ENCODE measurements at regions not wholly inside any gene's neighbourhood (a gene's known extent, or its start where the extent isn't known, plus 50 kb on each side); places are given as distances from the start of the nearest gene placed in this dataset.

- Histone ChIP-seq H3K9me2 (replicated peaks; ENCODE audit: insufficient read depth, low read length) (no peaks in the 10 kb centered on the region), H3K27me3 (ENCODE audit: low read length) (no peaks in the 10 kb centered on the region), H3K9ac (ENCODE audit: low read length) (no peak overlapping the region), H3K4me1 (ENCODE audit: low read length) (no peaks in the 10 kb centered on the region), H3K4me2 (ENCODE audit: low read depth, low read length, poor library complexity, severe bottlenecking) (no peak overlapping the region), H4K20me1 (ENCODE audit: insufficient read depth, low read depth, low read length) (no peaks in the 10 kb centered on the region), H2AFZ (ENCODE audit: low read length) (no peak overlapping the region), H3K79me2 (ENCODE audit: low read length) (no peaks in the 10 kb centered on the region), H3K36me3 (ENCODE audit: insufficient read depth, low read length) (no peaks in the 10 kb centered on the region), H3K27ac (ENCODE audit: low read length) (no peak overlapping the region), H3K4me3 (ENCODE audit: low read length) (no peak overlapping the region), H3K9me3 (ENCODE audit: low read length) (no peaks in the 10 kb centered on the region)
- no peak for DNase-seq
Observed at GRCh38 chr16:86083382-86084002, 184.5 kb downstream of the IRF8 start.

GRCh38 chr16:86085161-86085611, 186.2 kb downstream of the IRF8 start:
- Histone ChIP-seq H3K4me3 (ENCODE audit: low read length) (no peak overlapping the region), H3K9me3 (ENCODE audit: low read length) (no peaks in the 10 kb centered on the region), H2AFZ (ENCODE audit: low read length) (no peak overlapping the region), H3K27me3 (ENCODE audit: low read length) (no peaks in the 10 kb centered on the region), H3K4me2 (ENCODE audit: low read depth, low read length, poor library complexity, severe bottlenecking) (no peak overlapping the region), H3K4me1 (ENCODE audit: low read length) (no peaks in the 10 kb centered on the region), H4K20me1 (ENCODE audit: insufficient read depth, low read depth, low read length) (no peaks in the 10 kb centered on the region), H3K79me2 (ENCODE audit: low read length) (no peaks in the 10 kb centered on the region), H3K36me3 (ENCODE audit: insufficient read depth, low read length) (no peaks in the 10 kb centered on the region), H3K9me2 (replicated peaks; ENCODE audit: insufficient read depth, low read length) (no peaks in the 10 kb centered on the region), H3K27ac (ENCODE audit: low read length) (no peak overlapping the region), H3K9ac (ENCODE audit: low read length) (no peak overlapping the region)
- no peak for DNase-seq

DNA sequence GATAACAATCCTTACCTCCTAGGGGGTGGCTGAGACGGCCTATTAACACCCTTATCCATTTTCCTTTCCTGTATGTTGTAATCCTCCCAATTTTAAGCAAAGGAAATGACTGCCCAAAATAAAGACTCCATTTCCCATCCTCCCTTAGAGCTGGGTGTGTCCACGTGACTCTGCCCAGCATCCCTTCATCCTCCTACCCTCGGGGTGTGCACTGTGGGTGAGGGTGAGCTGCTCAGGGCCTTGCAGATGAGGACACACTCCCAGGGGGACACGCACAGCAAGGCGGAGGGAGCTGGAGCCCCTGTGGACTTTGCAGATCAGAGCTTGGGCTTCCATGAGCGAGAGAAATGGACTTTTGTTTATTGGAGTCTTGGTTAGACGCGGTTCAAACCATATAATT, 186.8 kb downstream of the IRF8 start:
- no peaks in the 10 kb centered on the region for H3K9me3 ChIP-seq (ENCODE audit: low read length)
- no peaks in the 10 kb centered on the region for H3K4me1 ChIP-seq (ENCODE audit: low read length)
- no peak for DNase-seq
- H3K27me3 ChIP-seq (ENCODE audit: low read length): no peaks in the 10 kb centered on the region
- no peak overlapping the region for H3K27ac ChIP-seq (ENCODE audit: low read length)
- no peaks in the 10 kb centered on the region for H3K79me2 ChIP-seq (ENCODE audit: low read length)
- no peak overlapping the region for H3K9ac ChIP-seq (ENCODE audit: low read length)
- no peaks in the 10 kb centered on the region for H3K9me2 ChIP-seq (replicated peaks; ENCODE audit: insufficient read depth, low read length)
- no peaks in the 10 kb centered on the region for H3K36me3 ChIP-seq (ENCODE audit: insufficient read depth, low read length)
- H2AFZ ChIP-seq (ENCODE audit: low read length): no peak overlapping the region
- no peak overlapping the region for H3K4me3 ChIP-seq (ENCODE audit: low read length)
- H3K4me2 ChIP-seq (ENCODE audit: low read depth, low read length, poor library complexity, severe bottlenecking): no peak overlapping the region
- no peaks in the 10 kb centered on the region for H4K20me1 ChIP-seq (ENCODE audit: insufficient read depth, low read depth, low read length)

DNA sequence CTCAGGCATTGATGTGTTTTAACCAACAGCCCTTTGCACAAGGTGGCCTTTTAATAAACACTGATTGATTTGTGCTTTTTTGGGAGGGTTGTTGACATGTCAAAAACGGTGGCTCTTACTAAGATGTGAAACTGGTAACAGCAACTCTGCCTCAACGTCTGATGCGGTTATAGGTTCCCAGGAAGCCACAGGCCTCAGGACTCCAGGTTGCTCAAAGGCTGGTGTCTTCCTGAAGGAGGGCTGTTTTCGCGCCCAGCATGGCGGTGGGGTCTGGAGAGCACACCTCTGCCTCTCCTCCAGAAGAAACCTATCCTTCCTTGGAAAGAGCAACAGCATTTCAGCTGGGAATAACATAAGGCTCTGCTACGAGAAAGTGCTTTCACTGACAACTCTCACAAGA, 187.5 kb downstream of the IRF8 start:
- Histone ChIP-seq H3K9me2 (replicated peaks; ENCODE audit: insufficient read depth, low read length) (no peaks in the 10 kb centered on the region), H3K9ac (ENCODE audit: low read length) (no peak overlapping the region), H3K4me3 (ENCODE audit: low read length) (no peak overlapping the region), H2AFZ (ENCODE audit: low read length) (no peak overlapping the region), H3K27ac (ENCODE audit: low read length) (no peak overlapping the region), H3K4me2 (ENCODE audit: low read depth, low read length, poor library complexity, severe bottlenecking) (no peak overlapping the region), H3K9me3 (ENCODE audit: low read length) (no peaks in the 10 kb centered on the region), H3K36me3 (ENCODE audit: insufficient read depth, low read length) (no peaks in the 10 kb centered on the region), H4K20me1 (ENCODE audit: insufficient read depth, low read depth, low read length) (no peaks in the 10 kb centered on the region), H3K27me3 (ENCODE audit: low read length) (no peaks in the 10 kb centered on the region), H3K4me1 (ENCODE audit: low read length) (no peaks in the 10 kb centered on the region), H3K79me2 (ENCODE audit: low read length) (no peaks in the 10 kb centered on the region)
- DNase-seq: no peak

- Histone ChIP-seq H3K79me2 (ENCODE audit: low read length) (no peaks in the 10 kb centered on the region), H3K4me3 (ENCODE audit: low read length) (no peak overlapping the region), H3K9ac (ENCODE audit: low read length) (no peak overlapping the region), H2AFZ (ENCODE audit: low read length) (no peak overlapping the region), H3K9me3 (ENCODE audit: low read length) (no peaks in the 10 kb centered on the region), H4K20me1 (ENCODE audit: insufficient read depth, low read depth, low read length) (no peaks in the 10 kb centered on the region), H3K27me3 (ENCODE audit: low read length) (no peaks in the 10 kb centered on the region), H3K4me1 (ENCODE audit: low read length) (no peaks in the 10 kb centered on the region), H3K4me2 (ENCODE audit: low read depth, low read length, poor library complexity, severe bottlenecking) (no peak overlapping the region), H3K36me3 (ENCODE audit: insufficient read depth, low read length) (no peaks in the 10 kb centered on the region), H3K27ac (ENCODE audit: low read length) (no peak overlapping the region), H3K9me2 (replicated peaks; ENCODE audit: insufficient read depth, low read length) (no peaks in the 10 kb centered on the region)
- DNase-seq: no peak
Observed at GRCh38 chr16:86087011-86087895, 188.3 kb downstream of the IRF8 start.

- H3K36me3 ChIP-seq (ENCODE audit: insufficient read depth, low read length): no peaks in the 10 kb centered on the region
- H3K79me2 ChIP-seq (ENCODE audit: low read length): no peaks in the 10 kb centered on the region
- no peak overlapping the region for H2AFZ ChIP-seq (ENCODE audit: low read length)
- H4K20me1 ChIP-seq (ENCODE audit: insufficient read depth, low read depth, low read length): no peaks in the 10 kb centered on the region
- no peak overlapping the region for H3K9ac ChIP-seq (ENCODE audit: low read length)
- no peak overlapping the region for H3K27ac ChIP-seq (ENCODE audit: low read length)
- no peaks in the 10 kb centered on the region for H3K9me3 ChIP-seq (ENCODE audit: low read length)
- no peaks in the 10 kb centered on the region for H3K4me1 ChIP-seq (ENCODE audit: low read length)
- H3K27me3 ChIP-seq (ENCODE audit: low read length): no peaks in the 10 kb centered on the region
- DNase-seq: no peak
- no peak overlapping the region for H3K4me2 ChIP-seq (ENCODE audit: low read depth, low read length, poor library complexity, severe bottlenecking)
- H3K9me2 ChIP-seq (replicated peaks; ENCODE audit: insufficient read depth, low read length): no peaks in the 10 kb centered on the region
- no peak overlapping the region for H3K4me3 ChIP-seq (ENCODE audit: low read length)
Observed at GRCh38 chr16:86087896-86088230, 188.9 kb downstream of the IRF8 start.

DNA sequence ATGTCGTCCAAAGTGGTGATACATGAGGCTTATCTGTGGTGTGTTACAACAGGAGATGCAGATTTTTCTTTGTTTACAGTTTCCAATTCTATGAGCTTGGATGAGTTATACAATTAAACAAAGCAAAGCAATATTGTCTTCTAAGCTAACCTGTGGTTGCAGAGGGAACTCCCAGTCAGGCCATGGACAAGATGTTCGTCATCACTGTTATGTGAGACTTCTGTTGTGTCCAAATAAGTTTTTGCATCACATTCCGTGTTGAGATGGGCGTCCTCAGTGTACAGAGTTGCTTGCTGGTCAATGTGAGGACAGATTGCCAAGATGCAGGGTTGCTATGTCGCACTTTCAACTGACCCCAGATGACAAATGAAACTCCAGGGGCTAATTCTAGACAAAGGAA, 189.3 kb downstream of the IRF8 start:
- Histone ChIP-seq H3K9me3 (ENCODE audit: low read length) (no peaks in the 10 kb centered on the region), H3K79me2 (ENCODE audit: low read length) (no peaks in the 10 kb centered on the region), H3K4me2 (ENCODE audit: low read depth, low read length, poor library complexity, severe bottlenecking) (no peak overlapping the region), H3K4me3 (ENCODE audit: low read length) (no peak overlapping the region), H3K9me2 (replicated peaks; ENCODE audit: insufficient read depth, low read length) (no peaks in the 10 kb centered on the region), H3K4me1 (ENCODE audit: low read length) (no peaks in the 10 kb centered on the region), H3K27ac (ENCODE audit: low read length) (no peak overlapping the region), H3K9ac (ENCODE audit: low read length) (no peak overlapping the region), H2AFZ (ENCODE audit: low read length) (no peak overlapping the region), H3K36me3 (ENCODE audit: insufficient read depth, low read length) (no peaks in the 10 kb centered on the region), H3K27me3 (ENCODE audit: low read length) (no peaks in the 10 kb centered on the region), H4K20me1 (ENCODE audit: insufficient read depth, low read depth, low read length) (no peaks in the 10 kb centered on the region)
- DNase-seq: no peak

GRCh38 chr16:86088816-86089215, 189.9 kb downstream of the IRF8 start:
- no peaks in the 10 kb centered on the region for H3K9me3 ChIP-seq (ENCODE audit: low read length)
- H2AFZ ChIP-seq (ENCODE audit: low read length): no peak overlapping the region
- H3K4me2 ChIP-seq (ENCODE audit: low read depth, low read length, poor library complexity, severe bottlenecking): no peak overlapping the region
- no peak overlapping the region for H3K4me3 ChIP-seq (ENCODE audit: low read length)
- H3K27ac ChIP-seq (ENCODE audit: low read length): no peak overlapping the region
- H3K9ac ChIP-seq (ENCODE audit: low read length): no peak overlapping the region
- H3K27me3 ChIP-seq (ENCODE audit: low read length): no peaks in the 10 kb centered on the region
- no peaks in the 10 kb centered on the region for H3K9me2 ChIP-seq (replicated peaks; ENCODE audit: insufficient read depth, low read length)
- H4K20me1 ChIP-seq (ENCODE audit: insufficient read depth, low read depth, low read length): no peaks in the 10 kb centered on the region
- H3K36me3 ChIP-seq (ENCODE audit: insufficient read depth, low read length): no peaks in the 10 kb centered on the region
- no peaks in the 10 kb centered on the region for H3K79me2 ChIP-seq (ENCODE audit: low read length)
- DNase-seq: no peak
- no peaks in the 10 kb centered on the region for H3K4me1 ChIP-seq (ENCODE audit: low read length)
